GM19328 (cell line): ENCODE measurements at regions not wholly inside any gene's neighbourhood (a gene's known extent, or its start where the extent isn't known, plus 50 kb on each side); places are given as distances from the start of the nearest gene placed in this dataset.

Experiments
- ATAC-seq: cut with Tn5 transposase; IDR thresholded peaks from one replicate; pipeline ENCODE4 v1.9.1; 2021; ENCODE audit warnings: mild to moderate bottlenecking, moderate library complexity; ENCODE audit not compliant: unreplicated experiment

GRCh38 chr2:150417278-150417677 lies 70.2 kb downstream of the RND3 start:
- no peak for ATAC-seq

DNA sequence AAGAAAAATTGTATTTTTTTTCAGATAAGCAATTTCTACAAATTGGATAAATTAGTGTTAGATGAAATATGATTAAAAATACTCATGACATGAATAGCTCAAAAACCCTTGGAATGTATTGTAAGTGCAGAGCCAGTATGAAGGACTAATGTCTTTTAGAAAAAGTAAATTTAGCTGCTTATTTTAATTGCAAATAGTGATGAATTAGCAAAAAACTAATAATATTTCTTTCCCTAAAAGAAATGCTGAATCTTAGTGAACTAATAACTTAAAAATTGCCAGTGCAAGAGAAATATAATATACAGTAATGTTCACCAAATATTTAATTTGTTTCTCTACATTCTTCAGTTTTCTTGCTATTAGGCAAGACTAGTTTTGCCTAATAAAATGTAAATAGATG lies 72.4 kb downstream of the RND3 start:
- no peak for ATAC-seq

GRCh38 chr2:150413910-150414309 lies 73.6 kb downstream of the RND3 start:
- ATAC-seq = no peak

- no peak for ATAC-seq
Measured at GRCh38 chr2:150413366-150413765, 74.1 kb downstream of the RND3 start.

DNA sequence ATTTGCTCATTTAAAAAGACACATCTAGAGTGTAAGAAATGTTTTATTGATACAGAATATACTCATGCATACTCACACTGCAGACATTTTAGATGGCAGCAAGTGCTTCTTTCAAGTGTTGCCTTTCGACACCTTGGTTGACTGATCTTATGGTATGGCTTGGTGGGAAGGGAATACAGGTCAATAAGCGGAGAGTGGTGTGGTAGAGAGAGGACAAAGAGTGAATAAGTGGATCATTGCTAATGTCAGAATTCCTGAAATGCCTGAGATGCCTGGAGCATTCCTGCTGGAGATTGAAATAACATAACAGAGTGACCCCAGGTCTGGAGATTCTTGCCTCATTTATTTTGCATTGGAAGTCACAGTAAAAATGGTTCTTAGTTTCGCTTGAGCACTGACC lies 76.7 kb downstream of the RND3 start:
- no peak for ATAC-seq

DNA sequence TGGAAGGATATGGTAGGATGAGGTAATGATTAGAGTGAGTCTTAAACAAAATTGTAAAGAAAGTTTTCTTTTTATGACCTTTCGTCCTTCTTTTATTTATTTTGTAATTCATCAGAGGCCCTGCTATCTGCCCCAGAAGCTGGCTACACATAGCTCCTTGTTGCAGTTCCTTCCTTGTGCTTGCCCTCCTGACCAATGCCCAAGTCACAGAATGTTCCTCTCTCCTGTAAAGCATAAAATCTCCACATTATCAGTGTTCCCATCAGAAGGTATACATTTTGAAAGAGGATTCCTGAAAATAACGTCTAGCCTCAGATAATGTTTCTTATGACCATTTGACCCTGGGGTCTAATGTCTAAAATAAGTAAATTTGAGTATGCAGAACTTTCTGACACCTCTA lies 78.3 kb downstream of the RND3 start:
- ATAC-seq = no peak

DNA sequence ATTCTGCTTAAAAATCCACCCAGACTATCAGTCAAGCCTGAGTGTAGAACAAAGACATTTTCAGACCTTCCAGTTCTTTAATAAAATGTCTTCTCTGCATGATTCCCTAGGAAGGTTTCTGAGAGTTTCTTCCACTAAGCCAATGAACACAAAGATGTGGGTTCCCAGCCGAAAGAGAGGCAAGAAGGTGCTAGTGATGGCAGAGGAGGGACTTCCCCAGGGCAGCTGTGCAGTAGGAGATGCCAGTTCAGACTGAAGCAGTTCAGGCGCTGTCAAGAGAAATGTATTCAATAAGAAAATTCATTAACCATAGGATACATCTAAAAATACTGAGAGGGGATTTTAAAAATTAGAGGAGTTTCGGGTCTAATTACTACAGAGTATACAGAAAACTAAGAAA lies 83.3 kb downstream of the RND3 start:
- no peak for ATAC-seq

- peak; percentile 62 for ATAC-seq
Measured at GRCh38 chr2:150403457-150403856, 84.0 kb downstream of the RND3 start.

DNA sequence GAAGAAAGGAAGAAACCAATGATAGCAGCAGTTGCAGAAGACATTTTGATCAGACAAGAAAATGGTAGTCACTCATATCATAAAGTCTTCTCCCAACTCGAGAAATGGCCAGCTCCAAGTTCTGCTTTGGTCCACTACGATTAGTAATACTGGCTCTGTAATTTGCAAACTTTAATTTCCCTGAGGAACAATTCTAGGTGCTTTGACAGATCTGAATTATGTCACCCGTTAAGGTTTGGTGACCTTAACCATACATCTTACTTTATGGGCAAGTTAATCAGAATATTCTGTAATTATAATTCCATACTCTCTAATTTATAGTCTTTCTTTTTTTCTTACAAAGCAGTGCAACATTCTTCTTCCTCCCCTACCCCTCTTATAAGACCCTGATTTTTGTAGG lies 84.5 kb downstream of the RND3 start:
- ATAC-seq = no peak

GRCh38 chr2:150400849-150401248 lies 86.6 kb downstream of the RND3 start:
- ATAC-seq = no peak

GRCh38 chr2:150392614-150393013 lies 94.9 kb downstream of the RND3 start:
- ATAC-seq = no peak

GRCh38 chr2:150391779-150392178 lies 95.7 kb downstream of the RND3 start:
- ATAC-seq = no peak

DNA sequence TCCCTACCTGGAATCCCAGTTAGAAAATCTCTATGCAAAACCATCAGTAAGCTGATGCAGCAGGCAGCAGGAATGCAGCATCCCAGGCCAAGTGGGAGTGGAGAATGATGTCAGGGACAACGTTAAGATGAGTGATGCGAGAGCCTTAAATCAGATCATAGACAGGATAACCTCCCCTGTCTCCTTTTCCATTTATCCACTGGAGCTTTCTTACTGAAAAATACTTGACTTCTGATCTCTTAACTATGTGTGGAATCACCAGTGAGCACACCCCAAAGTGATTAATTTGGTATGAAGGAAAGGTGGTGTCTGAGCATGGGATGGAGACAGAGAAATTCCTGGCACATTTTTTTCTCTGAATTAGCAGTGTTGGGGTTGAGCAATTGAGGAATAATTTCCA lies 98.0 kb downstream of the RND3 start:
- ATAC-seq = no peak

GRCh38 chr2:150388289-150388625 lies 99.2 kb downstream of the RND3 start:
- no peak for ATAC-seq

- no peak for ATAC-seq
Measured at GRCh38 chr2:150387586-150388288, 99.7 kb downstream of the RND3 start.

DNA sequence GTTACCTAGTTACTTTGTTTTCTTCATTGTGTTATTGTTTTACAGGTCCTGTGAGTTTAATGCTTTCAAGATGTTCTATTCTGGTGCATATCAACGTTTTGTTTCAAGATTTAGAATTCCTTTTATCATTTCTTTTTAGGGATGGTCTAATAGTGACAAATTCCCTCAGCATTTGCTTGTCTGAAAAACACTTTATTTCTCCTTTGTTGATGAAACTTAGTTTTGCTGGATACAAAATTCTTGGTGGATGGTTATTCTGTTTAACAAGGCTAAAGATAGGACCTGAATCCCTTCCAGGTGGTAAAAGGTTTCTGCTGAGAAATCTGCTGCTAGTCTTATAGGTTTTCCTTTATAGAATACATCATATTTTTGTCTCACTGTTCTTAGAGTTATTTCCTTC lies 102.3 kb downstream of the RND3 start:
- ATAC-seq = no peak

- ATAC-seq = no peak
Measured at GRCh38 chr2:150383587-150383986, 103.9 kb downstream of the RND3 start.

- ATAC-seq = no peak
Measured at GRCh38 chr2:150379166-150379565, 108.3 kb downstream of the RND3 start.

DNA sequence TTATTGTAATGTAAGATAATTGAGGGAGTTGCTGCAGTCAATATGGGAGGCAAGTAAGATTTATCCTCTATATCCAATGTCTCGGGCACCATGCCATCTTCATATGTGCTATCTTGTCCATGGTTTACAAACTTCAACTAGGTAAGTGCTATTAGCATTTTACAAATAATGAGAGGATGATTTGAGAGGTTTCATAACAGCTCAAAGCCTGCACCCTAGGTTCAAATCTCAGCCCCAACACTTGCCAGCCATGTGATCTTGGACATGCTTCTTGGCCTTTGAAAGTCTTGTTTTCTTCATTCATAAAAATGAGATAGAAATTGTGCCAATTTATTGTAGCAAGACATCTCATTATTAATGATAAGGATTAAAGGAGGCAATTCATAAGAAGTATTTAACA lies 108.8 kb downstream of the RND3 start:
- ATAC-seq = no peak

DNA sequence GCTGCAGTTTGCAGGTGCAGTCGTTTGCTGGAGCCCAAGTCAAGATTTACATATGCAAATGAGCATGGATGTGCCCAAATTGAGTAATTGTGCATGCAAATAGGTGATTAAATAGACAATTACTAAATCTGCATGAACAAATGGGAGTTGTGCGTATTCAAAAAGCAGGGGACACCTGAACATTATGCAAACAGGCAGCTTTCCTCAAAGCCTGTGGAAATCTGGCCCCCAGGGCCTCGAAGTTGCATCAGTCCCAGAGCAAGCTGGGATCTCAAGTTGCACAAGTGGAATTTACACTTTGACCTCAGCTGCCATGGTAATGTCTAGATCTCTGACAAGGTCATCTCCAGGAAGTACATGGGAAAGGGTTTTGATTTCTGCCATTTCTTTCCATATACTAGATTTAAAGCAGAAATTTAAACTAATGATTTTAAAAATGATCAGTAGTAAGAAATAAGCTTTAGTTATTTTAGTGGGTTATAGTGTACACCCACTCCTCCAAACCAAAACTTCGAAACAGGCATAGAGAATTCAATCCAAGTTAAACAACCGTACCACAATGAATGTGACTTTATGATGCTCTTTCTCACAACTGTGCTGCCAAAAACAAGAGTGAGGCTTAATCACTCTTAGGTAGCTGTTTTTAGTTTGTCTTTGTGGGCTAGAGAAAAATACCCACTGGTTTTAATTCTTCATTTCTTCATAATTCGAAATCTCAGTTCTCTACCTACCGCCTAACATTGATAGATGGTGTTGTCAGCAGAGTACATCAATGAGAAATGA lies 110.7 kb downstream of the RND3 start:
- no peak for ATAC-seq

DNA sequence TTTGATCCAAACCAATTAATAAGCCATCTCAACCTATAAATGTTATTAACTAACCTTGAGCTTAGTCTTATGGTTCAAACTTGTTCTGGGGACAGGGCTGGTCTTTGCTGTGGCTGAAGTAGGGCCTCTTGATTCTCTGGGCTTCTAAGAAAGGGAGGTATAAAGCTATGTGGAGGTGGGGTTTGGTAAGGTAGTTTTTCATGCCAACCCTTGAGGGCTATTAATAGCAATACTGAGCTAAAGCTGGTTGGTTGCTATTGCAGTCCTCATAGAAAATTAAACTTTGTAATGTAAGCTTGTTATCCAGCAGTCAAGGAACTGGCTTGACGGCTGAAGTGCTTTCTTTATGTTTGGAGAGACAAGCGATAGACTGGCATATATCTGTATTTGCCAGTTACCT lies 112.1 kb downstream of the RND3 start:
- ATAC-seq = no peak

- ATAC-seq = no peak
Measured at GRCh38 chr2:150374492-150374891, 113.0 kb downstream of the RND3 start.

GRCh38 chr2:150373374-150373773 lies 114.1 kb downstream of the RND3 start:
- ATAC-seq = no peak
